GM10266 (cell line): ENCODE measurements at regions not wholly inside any gene's neighbourhood (a gene's known extent, or its start where the extent isn't known, plus 50 kb on each side); places are given as distances from the start of the nearest gene placed in this dataset.

Experiments used
- DNase-seq: peaks from one replicate; pipeline ENCODE4 v3.0.0; 2012; ENCODE audit errors: extremely low spot score
- CTCF ChIP-seq: IDR thresholded peaks from 2 replicates; pipeline ENCODE4 v1.5.1; 2012; ENCODE audit warnings: mild to moderate bottlenecking, low read depth; ENCODE audit not compliant: control insufficient read depth, insufficient read depth; ENCODE audit errors: missing control alignments

- TF ChIP-seq CTCF: no peak
- no peak for DNase-seq
Observed at GRCh38 chrX:17266136-17266535, 108.9 kb upstream of the NHS start.

- no peak for TF ChIP-seq CTCF
- no peak for DNase-seq
Observed at GRCh38 chrX:17278961-17279360, 96.0 kb upstream of the NHS start.

GRCh38 chrX:17285983-17286382, 89.0 kb upstream of the NHS start:
- DNase-seq: no peak
- no peak for TF ChIP-seq CTCF

- TF ChIP-seq CTCF: no peak
- DNase-seq: no peak
Observed at GRCh38 chrX:17291171-17291900, 83.7 kb upstream of the NHS start.

- DNase-seq: no peak
- no peak for TF ChIP-seq CTCF
Observed at GRCh38 chrX:17292111-17292527, 82.9 kb upstream of the NHS start.

- no peak for DNase-seq
- no peak for TF ChIP-seq CTCF
Observed at GRCh38 chrX:17294561-17294960, 80.4 kb upstream of the NHS start.

GRCh38 chrX:17295791-17296190, 79.2 kb upstream of the NHS start:
- no peak for TF ChIP-seq CTCF
- no peak for DNase-seq
